ENCODE measurements at regions not wholly inside any gene's neighbourhood (a gene's known extent, or its start where the extent isn't known, plus 50 kb on each side); places are given as distances from the start of the nearest gene placed in this dataset.
"Not testable (repeated sequence)": the region's sequence is repeated elsewhere in the genome, so short reads cannot be mapped to it uniquely, and the experiment has no call there.

DNA sequence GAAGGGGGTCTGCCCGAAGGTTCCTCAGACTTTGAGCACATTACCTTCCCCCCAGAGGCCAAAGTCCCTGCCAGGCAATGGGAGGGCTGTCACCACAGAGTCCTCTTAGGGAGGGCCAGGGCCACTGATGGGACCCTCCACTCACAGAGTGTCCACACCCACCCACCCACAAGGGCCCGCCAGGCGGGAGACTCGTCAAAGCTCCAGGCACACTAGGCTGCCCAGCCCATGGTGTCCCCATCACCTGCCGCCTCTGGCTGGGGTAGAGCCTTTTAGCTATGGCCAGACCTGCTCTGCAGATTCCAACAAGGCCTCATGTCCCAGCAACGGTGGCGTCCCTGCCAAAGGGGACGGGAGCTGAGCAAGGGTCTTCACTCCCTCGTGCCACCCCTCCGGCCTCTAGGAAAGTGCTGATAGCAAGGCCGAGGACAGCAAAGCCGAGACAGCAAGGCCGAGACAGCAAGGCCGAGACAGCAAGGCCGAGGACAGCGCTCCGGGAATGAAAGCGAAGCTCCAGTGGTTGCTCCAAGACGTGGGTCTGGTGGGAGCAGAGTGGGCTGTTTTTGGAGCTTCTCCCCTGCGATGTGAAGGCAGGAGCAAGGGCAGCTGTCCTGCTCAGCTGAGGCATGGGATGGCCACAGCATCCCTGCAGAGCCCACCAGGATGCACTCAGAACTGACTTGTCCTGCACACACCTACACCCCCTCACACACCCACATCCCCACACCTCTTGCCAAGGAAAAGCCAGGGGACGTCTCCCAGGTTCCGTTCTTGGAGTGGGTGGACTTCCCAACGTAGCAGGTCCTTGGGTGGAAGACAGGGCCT is 123.4 kb downstream of the CRYAA start:
- Histone ChIP-seq H3K9ac (ENCODE audit: low read depth, low read length) (no peak overlapping the region), H3K9me3 (ENCODE audit: control insufficient read depth, insufficient read depth, low read length) (no peaks in the 10 kb centered on the region), H3K4me3 (ENCODE audit: low read depth, low read length) (no peak overlapping the region), H3K27me3 (ENCODE audit: control insufficient read depth, insufficient read depth, low read length) (no peaks in the 10 kb centered on the region), H3K36me3 (ENCODE audit: control insufficient read depth, insufficient read depth, low read length) (no peaks in the 10 kb centered on the region), H3K4me1 (ENCODE audit: control insufficient read depth, insufficient read depth, low read length) (no peaks in the 10 kb centered on the region)

DNA sequence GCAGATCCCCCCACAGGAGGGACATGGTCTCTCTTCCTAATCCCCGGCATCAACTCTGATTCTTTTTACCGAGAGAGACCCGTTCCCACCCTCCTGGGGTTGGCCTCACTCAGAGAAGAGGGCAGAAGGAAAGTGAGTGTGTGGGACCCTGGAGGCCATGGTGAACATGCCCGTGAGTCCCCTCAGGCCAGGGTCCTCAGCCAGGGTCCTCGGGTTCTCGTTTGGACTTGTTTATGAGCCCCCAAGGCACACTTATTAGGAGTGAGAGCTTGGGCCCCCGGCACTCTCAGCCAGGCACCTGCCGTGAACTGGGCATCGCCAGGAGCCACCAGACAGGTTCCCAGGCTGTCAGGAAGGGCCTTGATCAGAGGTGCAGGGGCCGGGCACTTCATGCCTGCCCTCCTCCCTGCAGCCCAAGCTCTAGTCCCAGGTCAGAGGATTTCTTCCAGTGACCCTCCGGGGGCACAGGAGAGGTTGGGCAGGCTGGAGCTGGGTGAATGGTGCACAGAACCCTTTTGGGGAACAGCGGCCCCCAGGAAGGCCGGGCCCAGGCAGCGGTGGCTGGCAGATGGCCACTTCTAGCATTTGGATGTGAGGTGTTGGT is 122.6 kb downstream of the CRYAA start:
- no peaks in the 10 kb centered on the region for H3K9me3 ChIP-seq (ENCODE audit: control insufficient read depth, insufficient read depth, low read length)
- H3K36me3 ChIP-seq (ENCODE audit: control insufficient read depth, insufficient read depth, low read length), result no peaks in the 10 kb centered on the region
- no peak overlapping the region for H3K4me3 ChIP-seq (ENCODE audit: low read depth, low read length)
- no peaks in the 10 kb centered on the region for H3K4me1 ChIP-seq (ENCODE audit: control insufficient read depth, insufficient read depth, low read length)
- no peak overlapping the region for H3K9ac ChIP-seq (ENCODE audit: low read depth, low read length)
- no peaks in the 10 kb centered on the region for H3K27me3 ChIP-seq (ENCODE audit: control insufficient read depth, insufficient read depth, low read length)

DNA sequence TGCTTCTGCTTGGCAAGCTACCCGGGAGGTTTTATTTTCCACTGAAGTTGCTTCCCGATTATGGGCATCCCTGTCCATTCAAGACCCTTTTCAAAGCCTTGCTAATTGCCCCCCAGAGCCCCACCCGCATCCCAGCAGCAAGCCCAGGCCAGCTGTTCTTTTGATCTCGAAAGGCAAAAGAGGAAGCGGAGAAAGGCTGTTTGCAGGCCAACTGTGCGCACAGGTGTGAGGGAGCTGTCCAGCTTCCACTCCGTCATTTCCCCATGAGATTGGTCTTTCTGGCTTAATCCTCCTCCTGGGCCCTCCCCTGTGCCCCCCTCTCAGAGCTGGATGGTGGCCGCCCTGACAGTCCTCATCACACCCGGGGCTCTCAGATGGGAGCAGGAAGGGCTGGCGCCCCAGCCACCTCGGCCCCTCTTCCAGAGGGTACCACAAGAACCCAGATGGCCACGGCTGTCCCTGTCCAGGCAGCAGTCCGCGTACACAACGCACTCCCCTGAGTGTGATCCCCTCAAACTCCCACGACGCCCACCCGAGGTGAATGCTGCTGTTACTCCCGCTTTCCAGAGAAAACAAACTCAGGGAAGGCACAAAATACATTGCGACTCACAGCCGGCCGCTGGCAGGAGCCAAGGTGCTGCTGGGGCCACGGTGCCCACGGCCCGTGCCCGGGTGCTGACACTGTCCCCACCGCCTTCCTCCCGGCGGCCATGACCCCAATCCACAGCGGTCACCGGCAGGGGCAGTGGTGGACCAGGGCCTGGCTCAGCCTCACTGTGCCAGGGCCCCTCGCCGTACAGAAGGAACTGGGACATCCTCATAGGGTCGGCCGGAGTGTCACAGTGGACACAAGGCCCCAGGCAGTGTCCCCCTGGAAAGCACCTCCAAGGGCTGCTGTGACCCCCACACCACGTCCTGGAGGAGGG is 121.9 kb downstream of the CRYAA start:
- Histone ChIP-seq H3K4me1 (ENCODE audit: control insufficient read depth, insufficient read depth, low read length) (no peaks in the 10 kb centered on the region), H3K27me3 (ENCODE audit: control insufficient read depth, insufficient read depth, low read length) (no peaks in the 10 kb centered on the region), H3K9ac (ENCODE audit: low read depth, low read length) (no peak overlapping the region), H3K9me3 (ENCODE audit: control insufficient read depth, insufficient read depth, low read length) (no peaks in the 10 kb centered on the region), H3K36me3 (ENCODE audit: control insufficient read depth, insufficient read depth, low read length) (no peaks in the 10 kb centered on the region), H3K4me3 (ENCODE audit: low read depth, low read length) (no peak overlapping the region)

DNA sequence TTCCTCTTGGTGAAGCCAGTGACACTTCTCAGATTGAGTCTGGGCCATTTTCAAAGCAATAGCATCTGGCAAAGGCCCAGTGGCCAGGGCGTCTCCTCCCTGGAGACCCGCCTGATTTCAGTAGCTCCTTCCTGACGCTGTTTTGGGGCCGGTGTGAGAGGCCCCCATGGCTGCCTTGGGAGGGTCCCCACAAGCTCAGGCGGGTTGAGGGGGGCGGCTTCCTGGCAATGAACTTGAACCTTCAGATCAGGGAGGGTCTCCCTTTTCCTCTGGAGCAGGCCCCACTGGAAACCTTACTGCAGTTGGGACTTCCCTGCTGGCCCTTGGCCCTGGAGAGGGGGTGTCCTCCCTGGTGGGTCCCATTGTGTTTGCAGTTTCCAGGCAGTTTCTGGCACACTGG is 121.2 kb downstream of the CRYAA start:
- Histone ChIP-seq H3K9ac (ENCODE audit: low read depth, low read length) (no peak overlapping the region), H3K27me3 (ENCODE audit: control insufficient read depth, insufficient read depth, low read length) (no peaks in the 10 kb centered on the region), H3K4me3 (ENCODE audit: low read depth, low read length) (no peak overlapping the region), H3K36me3 (ENCODE audit: control insufficient read depth, insufficient read depth, low read length) (no peaks in the 10 kb centered on the region), H3K9me3 (ENCODE audit: control insufficient read depth, insufficient read depth, low read length) (no peaks in the 10 kb centered on the region), H3K4me1 (ENCODE audit: control insufficient read depth, insufficient read depth, low read length) (no peaks in the 10 kb centered on the region)

DNA sequence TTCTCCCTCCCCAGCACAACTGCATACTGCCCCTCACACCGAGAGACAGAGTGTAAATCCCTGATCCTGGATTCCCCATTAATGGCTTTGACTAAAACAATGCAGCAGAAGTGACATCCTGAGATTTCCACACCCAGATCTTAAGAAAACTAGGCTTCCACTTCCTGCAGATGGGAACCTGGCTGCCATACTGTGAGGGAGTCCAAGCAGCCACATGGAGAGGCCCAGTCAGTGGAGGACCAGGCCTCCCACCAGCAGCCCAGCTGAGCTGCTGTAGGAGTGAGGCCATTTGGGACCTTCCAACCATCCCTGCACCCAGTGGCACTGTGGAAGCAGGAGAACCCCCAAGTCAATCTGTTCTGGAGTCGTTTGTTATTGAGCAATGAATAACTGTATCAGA is 120.6 kb downstream of the CRYAA start:
- H3K4me3 ChIP-seq (ENCODE audit: low read depth, low read length), result no peak overlapping the region
- no peaks in the 10 kb centered on the region for H3K9me3 ChIP-seq (ENCODE audit: control insufficient read depth, insufficient read depth, low read length)
- no peak overlapping the region for H3K9ac ChIP-seq (ENCODE audit: low read depth, low read length)
- no peaks in the 10 kb centered on the region for H3K36me3 ChIP-seq (ENCODE audit: control insufficient read depth, insufficient read depth, low read length)
- H3K27me3 ChIP-seq (ENCODE audit: control insufficient read depth, insufficient read depth, low read length), result no peaks in the 10 kb centered on the region
- no peaks in the 10 kb centered on the region for H3K4me1 ChIP-seq (ENCODE audit: control insufficient read depth, insufficient read depth, low read length)

DNA sequence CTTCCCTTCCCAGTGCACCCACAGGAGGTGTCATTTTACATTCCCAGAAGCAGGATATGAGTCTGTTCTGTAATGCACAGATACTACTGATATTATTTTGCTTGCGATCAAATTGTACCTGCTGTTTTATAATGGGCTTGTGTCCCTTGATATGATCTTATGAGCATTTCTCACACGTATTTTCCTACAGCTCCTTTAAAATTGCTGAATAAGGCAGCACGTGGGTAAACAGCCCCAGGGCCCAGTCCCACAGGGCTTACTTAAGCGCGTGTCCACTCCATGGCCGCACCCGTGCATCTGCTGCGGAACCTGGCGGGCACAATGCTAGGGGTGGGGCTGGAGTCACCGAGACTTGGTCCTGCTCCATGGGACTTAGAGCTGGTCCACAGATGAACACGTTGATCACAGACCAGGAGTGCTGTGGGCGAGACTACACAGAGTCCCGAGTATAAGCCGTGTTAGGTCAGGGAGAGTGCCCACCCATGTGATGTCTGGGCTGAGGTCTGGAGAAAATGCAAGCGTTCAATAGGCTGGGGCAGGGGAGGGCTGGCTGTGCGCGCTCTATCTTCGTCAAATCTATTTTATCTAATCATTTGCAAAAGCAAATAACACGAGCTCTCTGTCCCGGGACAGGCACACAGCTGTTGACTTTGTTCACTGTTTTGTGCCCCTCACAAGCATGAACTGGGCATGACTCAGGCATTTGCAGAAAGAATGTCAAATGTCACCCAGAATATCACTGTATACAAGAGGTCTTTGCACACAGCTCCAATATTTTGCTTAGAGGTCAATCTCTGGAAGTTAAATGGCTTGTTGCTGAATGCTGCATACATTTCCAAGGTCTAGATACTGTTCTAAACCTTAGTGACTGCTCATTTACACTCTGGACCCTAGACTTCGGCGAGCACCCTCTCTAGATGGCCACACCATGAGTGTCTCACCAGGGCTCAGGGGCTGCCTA is 119.3 kb downstream of the CRYAA start:
- Histone ChIP-seq H3K9ac (ENCODE audit: low read depth, low read length) (no peak overlapping the region), H3K27me3 (ENCODE audit: control insufficient read depth, insufficient read depth, low read length) (no peaks in the 10 kb centered on the region), H3K36me3 (ENCODE audit: control insufficient read depth, insufficient read depth, low read length) (no peaks in the 10 kb centered on the region), H3K9me3 (ENCODE audit: control insufficient read depth, insufficient read depth, low read length) (no peaks in the 10 kb centered on the region), H3K4me1 (ENCODE audit: control insufficient read depth, insufficient read depth, low read length) (no peaks in the 10 kb centered on the region), H3K4me3 (ENCODE audit: low read depth, low read length) (no peak overlapping the region)

DNA sequence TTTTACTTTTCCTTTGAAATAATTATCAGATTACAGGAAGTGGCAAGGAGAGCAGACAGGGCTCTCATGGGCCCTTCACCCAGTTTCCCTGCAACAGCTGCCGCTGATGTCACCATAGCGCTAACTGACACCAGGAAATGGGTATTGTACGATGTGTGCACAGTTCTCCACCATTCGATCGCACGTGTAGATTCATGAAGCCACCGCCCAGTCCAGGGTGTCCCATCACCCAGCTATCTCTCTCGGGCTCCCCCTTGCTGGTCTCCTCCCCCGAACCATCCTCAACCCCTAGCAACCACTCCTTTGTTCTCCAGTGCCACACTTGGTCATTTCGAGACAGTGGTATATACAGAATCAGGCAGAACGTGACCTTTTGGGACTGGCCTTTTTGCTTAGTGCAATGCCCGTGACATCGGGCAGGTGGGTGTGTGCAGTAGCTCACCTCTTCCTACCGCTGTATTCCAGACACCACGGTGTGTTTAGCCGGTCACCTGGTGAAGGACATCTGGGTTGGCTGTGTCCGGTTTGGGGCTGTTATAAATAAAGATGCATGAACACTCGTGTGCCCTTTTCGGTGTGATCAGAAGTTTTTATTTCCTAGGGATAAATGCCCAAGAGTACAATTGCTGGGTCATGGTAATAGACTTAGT is 118.4 kb downstream of the CRYAA start:
- Histone ChIP-seq H3K9ac (ENCODE audit: low read depth, low read length) (no peak overlapping the region), H3K27me3 (ENCODE audit: control insufficient read depth, insufficient read depth, low read length) (no peaks in the 10 kb centered on the region), H3K4me3 (ENCODE audit: low read depth, low read length) (no peak overlapping the region), H3K36me3 (ENCODE audit: control insufficient read depth, insufficient read depth, low read length) (no peaks in the 10 kb centered on the region), H3K4me1 (ENCODE audit: control insufficient read depth, insufficient read depth, low read length) (no peaks in the 10 kb centered on the region), H3K9me3 (ENCODE audit: control insufficient read depth, insufficient read depth, low read length) (no peaks in the 10 kb centered on the region)

DNA sequence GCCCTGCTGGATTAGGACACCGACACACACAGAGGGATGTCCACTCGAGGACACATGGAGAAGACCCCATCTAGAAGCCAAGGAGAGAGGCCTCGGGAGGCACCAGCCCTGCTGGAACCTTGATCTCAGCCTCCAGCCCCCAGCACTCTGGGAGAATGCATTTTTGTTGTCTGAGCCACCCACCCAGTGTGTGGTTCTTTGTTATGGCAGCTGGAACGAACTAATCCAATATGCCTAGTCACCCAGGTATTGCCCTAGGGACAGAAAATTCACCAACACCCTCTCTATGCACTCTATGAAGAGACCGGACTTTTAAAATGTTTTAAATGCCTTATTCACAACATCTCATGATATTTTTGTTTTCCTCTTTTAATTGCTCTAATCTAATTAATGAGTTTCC is 117.4 kb downstream of the CRYAA start:
- no peak overlapping the region for H3K9ac ChIP-seq (ENCODE audit: low read depth, low read length)
- H3K9me3 ChIP-seq (ENCODE audit: control insufficient read depth, insufficient read depth, low read length), result no peaks in the 10 kb centered on the region
- H3K36me3 ChIP-seq (ENCODE audit: control insufficient read depth, insufficient read depth, low read length), result no peaks in the 10 kb centered on the region
- no peaks in the 10 kb centered on the region for H3K27me3 ChIP-seq (ENCODE audit: control insufficient read depth, insufficient read depth, low read length)
- no peak overlapping the region for H3K4me3 ChIP-seq (ENCODE audit: low read depth, low read length)
- no peaks in the 10 kb centered on the region for H3K4me1 ChIP-seq (ENCODE audit: control insufficient read depth, insufficient read depth, low read length)

DNA sequence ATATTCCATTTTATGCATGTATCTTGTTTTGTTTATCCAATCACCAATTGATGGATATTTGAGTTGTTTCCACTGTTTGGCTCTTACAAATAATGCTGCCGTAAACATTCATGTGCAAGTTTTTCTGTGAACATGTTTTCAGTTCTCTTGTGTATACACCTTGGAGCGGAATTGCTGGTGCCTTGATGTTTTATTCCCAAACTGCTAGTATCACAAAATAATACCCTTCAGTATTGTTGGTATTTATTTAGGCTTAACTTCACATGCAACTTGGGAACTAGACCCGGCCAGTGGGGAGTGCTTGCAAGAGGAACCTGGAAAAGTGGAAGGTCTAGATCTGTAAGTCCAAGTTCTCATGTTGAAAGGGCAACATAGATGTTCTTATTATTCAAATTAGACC is 115.9 kb downstream of the CRYAA start:
- H3K27me3 ChIP-seq (ENCODE audit: control insufficient read depth, insufficient read depth, low read length), result no peaks in the 10 kb centered on the region
- H3K9me3 ChIP-seq (ENCODE audit: control insufficient read depth, insufficient read depth, low read length), result no peaks in the 10 kb centered on the region
- H3K4me1 ChIP-seq (ENCODE audit: control insufficient read depth, insufficient read depth, low read length), result no peaks in the 10 kb centered on the region
- H3K36me3 ChIP-seq (ENCODE audit: control insufficient read depth, insufficient read depth, low read length), result no peaks in the 10 kb centered on the region
- H3K4me3 ChIP-seq (ENCODE audit: low read depth, low read length), result no peak overlapping the region
- H3K9ac ChIP-seq (ENCODE audit: low read depth, low read length), result no peak overlapping the region

DNA sequence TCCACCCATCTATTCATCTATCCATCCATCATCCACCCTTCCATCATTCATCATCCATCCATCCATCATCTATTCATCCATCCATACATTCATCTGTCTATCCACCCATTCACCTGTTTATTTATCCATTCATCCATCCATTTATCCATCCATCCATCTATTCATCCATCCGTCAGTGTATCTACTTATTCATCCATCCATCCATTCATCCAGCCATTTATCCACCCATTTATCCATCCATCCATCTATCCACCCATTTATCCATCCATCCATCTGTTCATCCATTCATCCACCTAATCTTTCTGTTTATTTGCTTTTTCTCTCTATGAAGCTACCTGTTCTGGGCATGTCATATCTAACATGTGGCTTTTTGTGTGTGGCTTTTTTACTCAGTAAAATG is 115.4 kb downstream of the CRYAA start:
- no peaks in the 10 kb centered on the region for H3K4me1 ChIP-seq (ENCODE audit: control insufficient read depth, insufficient read depth, low read length)
- H3K9ac ChIP-seq (ENCODE audit: low read depth, low read length), result no peak overlapping the region
- no peaks in the 10 kb centered on the region for H3K36me3 ChIP-seq (ENCODE audit: control insufficient read depth, insufficient read depth, low read length)
- H3K27me3 ChIP-seq (ENCODE audit: control insufficient read depth, insufficient read depth, low read length), result no peaks in the 10 kb centered on the region
- H3K4me3 ChIP-seq (ENCODE audit: low read depth, low read length), result no peak overlapping the region
- no peaks in the 10 kb centered on the region for H3K9me3 ChIP-seq (ENCODE audit: control insufficient read depth, insufficient read depth, low read length)

DNA sequence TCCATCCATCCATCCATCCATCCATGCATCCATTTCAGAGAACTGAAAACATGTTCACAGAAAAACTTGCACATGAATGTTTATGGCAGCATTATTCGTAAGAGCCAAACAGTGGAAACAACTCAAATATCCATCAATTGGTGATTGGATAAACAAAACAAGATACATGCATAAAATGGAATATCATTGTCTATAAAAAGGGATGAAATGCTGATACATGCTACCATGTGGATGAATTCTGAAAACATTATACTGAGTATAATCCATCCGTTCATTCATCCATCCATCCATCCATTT is 115.1 kb downstream of the CRYAA start:
- H3K36me3 ChIP-seq (ENCODE audit: control insufficient read depth, insufficient read depth, low read length); H3K9ac ChIP-seq (ENCODE audit: low read depth, low read length); H3K4me1 ChIP-seq (ENCODE audit: control insufficient read depth, insufficient read depth, low read length); H3K27me3 ChIP-seq (ENCODE audit: control insufficient read depth, insufficient read depth, low read length); H3K9me3 ChIP-seq (ENCODE audit: control insufficient read depth, insufficient read depth, low read length); H3K4me3 ChIP-seq (ENCODE audit: low read depth, low read length): not testable (repeated sequence)

All from iPS-15b (cell line).